KOPT-K1 (cell line): ENCODE measurements at regions not wholly inside any gene's neighbourhood (a gene's known extent, or its start where the extent isn't known, plus 50 kb on each side); places are given as distances from the start of the nearest gene placed in this dataset.
"Not testable (repeated sequence)": the region's sequence is repeated elsewhere in the genome, so short reads cannot be mapped to it uniquely, and the experiment has no call there.

Source experiments
- H3K27ac ChIP-seq: fragments of 200-600 bp; sonication (generic); 2 replicates; pipeline ENCODE4 v1.5.1; 2016; ENCODE audit warnings: antibody characterized with exemption, mild to moderate bottlenecking, low read depth, low read length; ENCODE audit not compliant: poor library complexity, severe bottlenecking
- H3K36me3 ChIP-seq: fragments of 200-600 bp; sonication (generic); 2 replicates; pipeline ENCODE4 v1.5.1; 2017; ENCODE audit warnings: antibody characterized with exemption, mild to moderate bottlenecking, low read length, moderate library complexity; ENCODE audit not compliant: insufficient read depth
- H3K9me3 ChIP-seq: fragments of 200-600 bp; sonication (generic); 2 replicates; pipeline ENCODE4 v1.5.1; 2017; ENCODE audit warnings: antibody characterized with exemption, low read length, mild to moderate bottlenecking; ENCODE audit not compliant: insufficient read depth, poor library complexity, severe bottlenecking

GRCh38 chr3:104040896-104041295 is 1325.8 kb upstream of the ALCAM start:
- Histone ChIP-seq H3K36me3 (no peaks in the 10 kb centered on the region), H3K9me3 (no peaks in the 10 kb centered on the region), H3K27ac (no peak overlapping the region)

- not testable (repeated sequence) for H3K36me3 ChIP-seq, H3K9me3 ChIP-seq, H3K27ac ChIP-seq
These were observed 1323.6 kb upstream of the ALCAM start for GRCh38 chr3:104043001-104043543.

- no peak overlapping the region for H3K27ac ChIP-seq
- no peaks in the 10 kb centered on the region for H3K9me3 ChIP-seq
- H3K36me3 ChIP-seq = no peaks in the 10 kb centered on the region
These were observed 1322.7 kb upstream of the ALCAM start for GRCh38 chr3:104044002-104044401.

- Histone ChIP-seq H3K9me3 (no peaks in the 10 kb centered on the region), H3K36me3 (no peaks in the 10 kb centered on the region), H3K27ac (no peak overlapping the region)
These were observed 1300.1 kb upstream of the ALCAM start for GRCh38 chr3:104066658-104067057.

GRCh38 chr3:104069114-104069513 is 1297.6 kb upstream of the ALCAM start:
- H3K27ac ChIP-seq = no peak overlapping the region
- no peaks in the 10 kb centered on the region for H3K9me3 ChIP-seq
- no peaks in the 10 kb centered on the region for H3K36me3 ChIP-seq

- Histone ChIP-seq H3K36me3 (no peaks in the 10 kb centered on the region), H3K27ac (no peak overlapping the region), H3K9me3 (no peaks in the 10 kb centered on the region)
These were observed 1295.8 kb upstream of the ALCAM start for GRCh38 chr3:104070906-104071305.

- H3K36me3 ChIP-seq = no peaks in the 10 kb centered on the region
- no peaks in the 10 kb centered on the region for H3K9me3 ChIP-seq
- H3K27ac ChIP-seq = no peak overlapping the region
These were observed 1286.6 kb upstream of the ALCAM start for GRCh38 chr3:104080088-104080626.

GRCh38 chr3:104088738-104089137 is 1278.0 kb upstream of the ALCAM start:
- H3K9me3 ChIP-seq = no peaks in the 10 kb centered on the region
- no peak overlapping the region for H3K27ac ChIP-seq
- H3K36me3 ChIP-seq = no peaks in the 10 kb centered on the region

GRCh38 chr3:104089987-104090386 is 1276.7 kb upstream of the ALCAM start:
- H3K36me3 ChIP-seq, H3K9me3 ChIP-seq, H3K27ac ChIP-seq: not testable (repeated sequence)

- H3K27ac ChIP-seq = no peak overlapping the region
- H3K9me3 ChIP-seq = no peaks in the 10 kb centered on the region
- H3K36me3 ChIP-seq = no peaks in the 10 kb centered on the region
These were observed 1265.0 kb upstream of the ALCAM start for GRCh38 chr3:104101736-104102135.

GRCh38 chr3:104102386-104102785 is 1264.3 kb upstream of the ALCAM start:
- Histone ChIP-seq H3K27ac (no peak overlapping the region), H3K9me3 (no peaks in the 10 kb centered on the region), H3K36me3 (no peaks in the 10 kb centered on the region)

- H3K36me3 ChIP-seq = no peaks in the 10 kb centered on the region
- H3K9me3 ChIP-seq = no peaks in the 10 kb centered on the region
- no peak overlapping the region for H3K27ac ChIP-seq
These were observed 1260.4 kb upstream of the ALCAM start for GRCh38 chr3:104106276-104106675.

- H3K27ac ChIP-seq = no peak overlapping the region
These were observed 1258.2 kb upstream of the ALCAM start for GRCh38 chr3:104108522-104108921.

GRCh38 chr3:104126463-104126862 is 1240.2 kb upstream of the ALCAM start:
- Histone ChIP-seq H3K36me3 (no peaks in the 10 kb centered on the region), H3K27ac (no peak overlapping the region), H3K9me3 (no peaks in the 10 kb centered on the region)

More at GRCh38 chr3:104108522-104108921, 1258.2 kb upstream of the ALCAM start:
- Histone ChIP-seq H3K36me3 (no peaks in the 10 kb centered on the region), H3K9me3 (no peaks in the 10 kb centered on the region)

- Histone ChIP-seq H3K36me3 (no peaks in the 10 kb centered on the region), H3K9me3 (no peaks in the 10 kb centered on the region)
These were observed 1239.7 kb upstream of the ALCAM start for GRCh38 chr3:104126864-104127553.

GRCh38 chr3:104127830-104128229 is 1238.9 kb upstream of the ALCAM start:
- Histone ChIP-seq H3K27ac (no peak overlapping the region), H3K9me3 (no peaks in the 10 kb centered on the region), H3K36me3 (no peaks in the 10 kb centered on the region)

More at GRCh38 chr3:104126864-104127553, 1239.7 kb upstream of the ALCAM start:
- H3K27ac ChIP-seq = no peak overlapping the region
